ENCODE measurements at regions not wholly inside any gene's neighbourhood (a gene's known extent, or its start where the extent isn't known, plus 50 kb on each side); places are given as distances from the start of the nearest gene placed in this dataset.

- H3K27me3 ChIP-seq (ENCODE audit: control insufficient read depth, insufficient read depth, low read length), result peaks cover 46% of the 10 kb centered on the region
- no peak overlapping the region for H3K27ac ChIP-seq (ENCODE audit: low read depth, low read length)
- no peak overlapping the region for H3K9ac ChIP-seq (ENCODE audit: low read length)
- H3K9me3 ChIP-seq (ENCODE audit: control insufficient read depth, insufficient read depth, low read depth, low read length), result no peaks in the 10 kb centered on the region
- H3K36me3 ChIP-seq (ENCODE audit: control insufficient read depth, insufficient read depth, low read length), result no peaks in the 10 kb centered on the region
- H3K4me3 ChIP-seq (ENCODE audit: low read depth, low read length), result no peak overlapping the region
- H3K4me1 ChIP-seq (ENCODE audit: control insufficient read depth, insufficient read depth, low read length), result peaks cover 53% of the 10 kb centered on the region
Observed at GRCh38 chr5:176740702-176741496, 69.5 kb upstream of the UNC5A start.

DNA sequence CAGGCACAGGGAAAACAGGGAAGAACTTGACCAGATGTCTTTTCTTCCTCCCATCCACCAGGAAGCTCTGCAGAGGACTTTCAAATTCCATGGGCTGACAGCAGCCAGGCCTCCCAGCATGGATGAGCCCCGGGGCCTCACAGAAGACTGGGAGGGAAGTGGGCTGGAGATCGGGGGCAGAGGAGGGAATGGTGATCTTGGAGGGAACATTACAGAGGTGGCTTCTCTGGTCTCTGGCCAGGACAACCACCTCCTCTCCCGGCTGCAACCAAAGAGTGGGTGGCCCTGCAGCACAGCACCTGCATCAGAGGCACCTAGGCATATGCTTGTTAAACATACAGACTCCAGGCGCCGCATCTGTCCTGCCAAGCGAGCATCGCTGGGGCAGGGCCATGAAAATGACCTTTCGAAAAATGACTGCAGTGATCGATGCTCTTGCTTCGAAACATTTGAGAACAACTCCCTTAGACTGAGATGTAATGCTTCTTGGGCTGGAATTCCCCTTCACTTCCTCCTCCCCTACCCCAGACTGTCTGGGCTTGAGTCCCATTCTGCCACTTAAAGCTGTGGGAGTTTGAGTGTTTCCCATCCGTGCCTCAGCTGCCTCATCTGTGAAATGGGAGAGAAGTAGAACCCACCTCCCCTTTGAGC is 68.7 kb upstream of the UNC5A start:
- Histone ChIP-seq H3K27ac (ENCODE audit: low read depth, low read length) (no peak overlapping the region), H3K27me3 (ENCODE audit: control insufficient read depth, insufficient read depth, low read length) (peaks cover 46% of the 10 kb centered on the region), H3K4me1 (ENCODE audit: control insufficient read depth, insufficient read depth, low read length) (peaks cover 54% of the 10 kb centered on the region), H3K9me3 (ENCODE audit: control insufficient read depth, insufficient read depth, low read depth, low read length) (no peaks in the 10 kb centered on the region), H3K36me3 (ENCODE audit: control insufficient read depth, insufficient read depth, low read length) (no peaks in the 10 kb centered on the region), H3K9ac (ENCODE audit: low read length) (no peak overlapping the region), H3K4me3 (ENCODE audit: low read depth, low read length) (no peak overlapping the region)

DNA sequence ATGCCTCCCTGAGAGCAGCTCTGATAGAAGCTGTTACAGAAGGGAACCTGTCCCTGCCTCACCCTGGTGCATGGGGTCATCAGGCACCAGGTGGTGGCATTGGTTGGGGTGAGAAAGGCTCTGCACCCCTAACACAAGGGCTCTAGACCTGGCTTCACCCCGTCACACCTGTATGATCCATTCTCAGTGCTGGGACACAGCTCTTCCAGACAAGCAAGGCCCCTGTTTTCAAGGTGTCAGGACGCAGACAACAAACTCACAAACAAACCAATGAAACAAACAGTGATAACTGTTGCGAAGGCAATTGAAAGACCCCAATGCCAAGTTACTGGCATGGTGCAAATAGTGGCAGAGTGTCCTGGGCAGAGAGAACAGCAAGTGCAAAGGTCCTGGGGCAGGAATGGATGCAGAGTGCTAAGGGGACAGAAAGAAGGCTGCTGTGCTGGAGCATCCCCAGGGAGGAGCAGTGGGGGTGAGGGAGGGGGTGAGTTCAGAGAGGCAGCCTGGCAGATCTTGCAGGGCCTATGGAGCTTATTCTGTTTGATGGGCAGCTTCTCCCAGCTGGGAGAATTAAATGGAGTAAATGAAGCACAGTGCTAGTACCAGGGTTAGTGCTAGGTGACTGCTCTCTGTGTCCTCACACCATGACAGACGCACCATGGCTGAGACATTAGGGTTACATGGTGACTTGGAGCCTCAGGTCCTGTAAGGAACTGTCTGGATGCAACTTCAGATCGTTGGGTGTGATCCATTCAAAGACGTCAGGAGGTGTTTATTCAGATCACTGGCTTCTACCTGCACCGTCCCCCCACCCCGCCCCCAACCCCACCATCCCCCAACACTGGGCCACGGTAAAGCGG is 67.9 kb upstream of the UNC5A start:
- peaks cover 46% of the 10 kb centered on the region for H3K27me3 ChIP-seq (ENCODE audit: control insufficient read depth, insufficient read depth, low read length)
- no peak overlapping the region for H3K27ac ChIP-seq (ENCODE audit: low read depth, low read length)
- peaks cover 47% of the 10 kb centered on the region for H3K4me1 ChIP-seq (ENCODE audit: control insufficient read depth, insufficient read depth, low read length)
- no peaks in the 10 kb centered on the region for H3K36me3 ChIP-seq (ENCODE audit: control insufficient read depth, insufficient read depth, low read length)
- no peaks in the 10 kb centered on the region for H3K9me3 ChIP-seq (ENCODE audit: control insufficient read depth, insufficient read depth, low read depth, low read length)
- H3K9ac ChIP-seq (ENCODE audit: low read length), result no peak overlapping the region
- peak overlapping the region; percentile 60 for H3K4me3 ChIP-seq (ENCODE audit: low read depth, low read length)

GRCh38 chr5:176743136-176743861 is 67.1 kb upstream of the UNC5A start:
- H3K27ac ChIP-seq (ENCODE audit: low read depth, low read length), result no peak overlapping the region
- H3K9ac ChIP-seq (ENCODE audit: low read length), result peak overlapping the region; percentile 17
- peak overlapping the region; percentile 60 for H3K4me3 ChIP-seq (ENCODE audit: low read depth, low read length)
- H3K36me3 ChIP-seq (ENCODE audit: control insufficient read depth, insufficient read depth, low read length), result no peaks in the 10 kb centered on the region
- no peaks in the 10 kb centered on the region for H3K9me3 ChIP-seq (ENCODE audit: control insufficient read depth, insufficient read depth, low read depth, low read length)
- H3K4me1 ChIP-seq (ENCODE audit: control insufficient read depth, insufficient read depth, low read length), result peaks cover 47% of the 10 kb centered on the region
- H3K27me3 ChIP-seq (ENCODE audit: control insufficient read depth, insufficient read depth, low read length), result peaks cover 46% of the 10 kb centered on the region

DNA sequence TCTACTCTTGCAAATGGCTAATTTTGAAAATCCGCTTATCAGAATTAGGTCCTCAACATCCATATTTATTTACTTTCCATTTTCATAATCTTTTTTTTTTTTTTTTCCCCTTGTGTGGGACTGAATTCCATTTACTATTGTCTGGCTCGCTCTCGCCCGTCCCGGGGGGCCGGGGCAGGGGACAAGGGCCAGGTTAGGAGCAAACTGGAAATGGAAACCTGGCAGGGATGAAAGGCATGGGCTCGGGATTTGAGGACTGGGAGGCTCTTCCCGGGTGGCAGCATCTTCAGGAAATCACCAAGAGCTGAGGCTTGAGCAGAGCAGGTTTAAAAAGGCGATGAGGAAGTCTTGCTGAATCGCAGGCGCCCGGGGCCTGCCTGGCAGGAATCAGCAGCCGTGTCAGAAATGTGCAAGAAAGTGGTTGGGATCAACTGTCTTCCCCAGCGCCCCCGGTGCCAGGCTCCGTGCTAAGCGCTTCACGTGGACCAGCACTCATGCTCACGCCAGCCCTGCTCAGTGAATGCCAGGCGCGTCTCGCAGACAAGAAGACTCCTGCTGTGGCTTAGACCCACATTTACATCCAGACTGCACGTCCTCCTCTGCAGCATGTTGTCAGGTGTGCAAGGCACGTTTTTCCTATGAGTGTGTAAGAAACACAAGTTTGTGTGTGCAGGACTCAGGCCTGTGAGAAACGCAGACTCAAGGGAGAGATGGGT is 66.3 kb upstream of the UNC5A start:
- Histone ChIP-seq H3K36me3 (ENCODE audit: control insufficient read depth, insufficient read depth, low read length) (no peaks in the 10 kb centered on the region), H3K9me3 (ENCODE audit: control insufficient read depth, insufficient read depth, low read depth, low read length) (no peaks in the 10 kb centered on the region), H3K27ac (ENCODE audit: low read depth, low read length) (no peak overlapping the region), H3K9ac (ENCODE audit: low read length) (no peak overlapping the region), H3K4me3 (ENCODE audit: low read depth, low read length) (peak overlapping the region; percentile 60), H3K4me1 (ENCODE audit: control insufficient read depth, insufficient read depth, low read length) (peaks cover 46% of the 10 kb centered on the region), H3K27me3 (ENCODE audit: control insufficient read depth, insufficient read depth, low read length) (peaks cover 42% of the 10 kb centered on the region)

- peaks cover 42% of the 10 kb centered on the region for H3K4me1 ChIP-seq (ENCODE audit: control insufficient read depth, insufficient read depth, low read length)
- H3K9me3 ChIP-seq (ENCODE audit: control insufficient read depth, insufficient read depth, low read depth, low read length), result no peaks in the 10 kb centered on the region
- H3K9ac ChIP-seq (ENCODE audit: low read length), result no peak overlapping the region
- no peak overlapping the region for H3K4me3 ChIP-seq (ENCODE audit: low read depth, low read length)
- H3K27ac ChIP-seq (ENCODE audit: low read depth, low read length), result no peak overlapping the region
- H3K27me3 ChIP-seq (ENCODE audit: control insufficient read depth, insufficient read depth, low read length), result peaks cover 42% of the 10 kb centered on the region
- H3K36me3 ChIP-seq (ENCODE audit: control insufficient read depth, insufficient read depth, low read length), result no peaks in the 10 kb centered on the region
Observed at GRCh38 chr5:176744584-176744965, 65.8 kb upstream of the UNC5A start.

- H3K9ac ChIP-seq (ENCODE audit: low read length), result no peak overlapping the region
- peaks cover 16% of the 10 kb centered on the region for H3K27me3 ChIP-seq (ENCODE audit: control insufficient read depth, insufficient read depth, low read length)
- H3K36me3 ChIP-seq (ENCODE audit: control insufficient read depth, insufficient read depth, low read length), result no peaks in the 10 kb centered on the region
- no peak overlapping the region for H3K4me3 ChIP-seq (ENCODE audit: low read depth, low read length)
- peaks cover 33% of the 10 kb centered on the region for H3K4me1 ChIP-seq (ENCODE audit: control insufficient read depth, insufficient read depth, low read length)
- H3K9me3 ChIP-seq (ENCODE audit: control insufficient read depth, insufficient read depth, low read depth, low read length), result no peaks in the 10 kb centered on the region
- no peak overlapping the region for H3K27ac ChIP-seq (ENCODE audit: low read depth, low read length)
Observed at GRCh38 chr5:176747670-176748072, 62.7 kb upstream of the UNC5A start.

GRCh38 chr5:176748073-176748966 is 62.0 kb upstream of the UNC5A start:
- H3K27me3 ChIP-seq (ENCODE audit: control insufficient read depth, insufficient read depth, low read length), result peaks cover 12% of the 10 kb centered on the region
- no peak overlapping the region for H3K27ac ChIP-seq (ENCODE audit: low read depth, low read length)
- H3K36me3 ChIP-seq (ENCODE audit: control insufficient read depth, insufficient read depth, low read length), result no peaks in the 10 kb centered on the region
- H3K9me3 ChIP-seq (ENCODE audit: control insufficient read depth, insufficient read depth, low read depth, low read length), result no peaks in the 10 kb centered on the region
- H3K4me3 ChIP-seq (ENCODE audit: low read depth, low read length), result no peak overlapping the region
- no peak overlapping the region for H3K9ac ChIP-seq (ENCODE audit: low read length)
- H3K4me1 ChIP-seq (ENCODE audit: control insufficient read depth, insufficient read depth, low read length), result peaks cover 33% of the 10 kb centered on the region

DNA sequence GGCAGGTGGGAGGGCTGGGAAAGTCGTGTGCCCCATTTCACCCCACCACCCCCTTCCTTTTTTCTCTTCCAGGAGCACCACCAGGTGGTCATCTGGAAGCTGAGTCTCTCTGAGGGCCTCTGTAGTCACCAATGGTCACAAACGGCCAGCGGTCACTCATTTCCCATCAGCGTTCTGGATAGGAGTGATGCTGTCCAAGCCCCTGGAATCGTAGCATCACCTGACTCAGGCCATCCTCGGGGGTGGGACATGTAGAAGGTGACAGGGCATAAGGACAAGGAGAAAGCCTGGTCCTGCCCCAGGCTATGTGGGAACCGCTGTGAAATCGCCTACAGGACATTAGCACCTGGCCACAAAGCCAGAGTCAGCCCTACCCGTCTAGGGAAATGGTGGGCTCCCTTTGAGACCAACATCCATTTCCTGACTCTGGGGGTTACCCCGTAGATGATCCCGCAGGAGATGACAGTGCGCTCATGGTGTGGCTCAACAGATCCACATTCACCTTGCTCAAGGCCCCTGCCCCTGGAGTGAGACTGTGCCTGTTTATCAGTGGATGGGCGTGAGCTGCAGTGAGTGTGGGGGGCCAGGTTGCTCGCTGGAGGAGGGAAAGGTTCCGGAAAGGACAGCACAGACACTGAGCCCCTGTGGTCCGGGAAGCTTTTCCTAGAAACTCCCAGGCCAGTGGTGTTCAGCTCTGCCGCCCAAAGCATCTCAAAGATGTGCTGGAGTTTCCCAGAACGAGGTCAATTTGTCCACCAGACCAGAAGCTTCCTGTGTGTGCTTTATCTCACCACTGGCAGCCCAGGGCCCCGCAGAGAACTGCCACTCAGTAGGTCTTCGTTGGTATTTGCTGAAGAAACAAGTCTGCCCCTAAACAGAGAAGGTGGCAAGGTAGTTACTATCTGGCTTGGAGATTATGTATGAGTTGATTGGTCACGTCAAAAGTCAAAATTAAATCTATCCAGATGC is 61.1 kb upstream of the UNC5A start:
- Histone ChIP-seq H3K4me3 (ENCODE audit: low read depth, low read length) (no peak overlapping the region), H3K27me3 (ENCODE audit: control insufficient read depth, insufficient read depth, low read length) (peaks cover 4% of the 10 kb centered on the region), H3K9ac (ENCODE audit: low read length) (no peak overlapping the region), H3K36me3 (ENCODE audit: control insufficient read depth, insufficient read depth, low read length) (no peaks in the 10 kb centered on the region), H3K27ac (ENCODE audit: low read depth, low read length) (no peak overlapping the region), H3K9me3 (ENCODE audit: control insufficient read depth, insufficient read depth, low read depth, low read length) (no peaks in the 10 kb centered on the region), H3K4me1 (ENCODE audit: control insufficient read depth, insufficient read depth, low read length) (peaks cover 25% of the 10 kb centered on the region)

Data from HUES6 (cell line).